ENCODE measurements at regions not wholly inside any gene's neighbourhood (a gene's known extent, or its start where the extent isn't known, plus 50 kb on each side); places are given as distances from the start of the nearest gene placed in this dataset.

DNA sequence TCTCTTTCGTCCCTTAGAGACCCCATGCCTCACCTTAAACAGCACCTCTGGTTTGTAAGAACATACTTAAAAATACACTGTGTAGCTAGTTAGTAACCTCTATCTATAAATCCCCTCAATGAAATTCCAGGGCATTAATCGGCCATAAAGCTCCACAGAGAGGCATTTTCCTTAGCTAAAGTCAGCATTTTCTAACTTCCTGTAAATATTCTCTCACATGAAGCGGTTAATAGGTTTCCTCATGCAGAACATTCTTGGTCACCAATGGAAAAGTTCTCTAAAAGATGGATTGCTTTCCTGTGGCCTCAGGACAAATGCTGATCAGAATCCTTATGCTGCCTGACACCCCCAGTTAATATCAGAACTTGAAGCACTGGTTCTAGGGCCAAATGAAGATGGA is 248.6 kb upstream of the BOD1L1 start:
- H3K27ac ChIP-seq (ENCODE audit: low read depth, low read length): no peak overlapping the region
- 77 to 81% (median 79%) methylated on average over 3 of the region's 3 CpGs for WGBS, 3 donors

DNA sequence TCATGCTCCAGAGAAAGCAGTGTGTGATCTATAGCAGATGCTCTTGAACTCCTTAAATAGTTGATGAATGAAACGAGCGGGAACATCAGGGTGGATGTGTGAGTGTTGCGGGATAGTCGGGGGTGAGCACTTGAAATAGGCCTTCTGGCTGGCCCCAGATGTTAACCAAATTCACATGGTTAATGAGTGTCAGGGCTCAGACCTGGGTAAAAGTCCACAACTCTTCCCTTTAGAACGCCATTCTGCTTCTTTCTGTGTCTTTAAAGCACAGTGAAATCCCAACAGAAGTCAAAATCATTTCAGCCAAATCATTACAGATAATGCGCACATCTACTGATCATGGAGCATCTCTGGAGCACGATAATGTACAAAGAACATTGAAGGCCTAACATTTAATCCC is 249.4 kb upstream of the BOD1L1 start:
- whole genome bisulfite sequencing, 3 donors: 75 to 90% (median 76%) methylated on average over 7 of the region's 7 CpGs
- no peak overlapping the region for H3K27ac ChIP-seq (ENCODE audit: low read depth, low read length)

DNA sequence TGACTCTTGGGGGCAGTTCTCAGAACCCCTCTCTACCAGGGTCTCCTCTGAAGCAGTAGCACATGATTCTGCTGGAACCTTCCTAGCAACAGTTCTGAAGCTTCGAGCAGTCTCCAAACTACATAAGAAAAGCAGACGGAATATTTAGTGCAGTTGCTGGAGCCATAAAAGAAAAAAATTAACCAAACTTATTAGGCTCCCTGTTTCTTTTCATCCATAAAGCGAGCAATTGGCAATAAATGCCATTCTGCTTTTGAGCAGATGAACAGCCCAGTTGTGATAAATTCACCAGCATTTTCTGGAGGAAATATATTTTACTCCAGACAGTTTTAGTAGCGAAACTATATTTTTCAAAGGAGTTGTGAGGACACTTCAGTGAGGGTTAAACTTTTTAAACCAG is 250.1 kb upstream of the BOD1L1 start:
- no peak overlapping the region for H3K27ac ChIP-seq (ENCODE audit: low read depth, low read length)
- WGBS, 3 donors: 76 to 87% (median 83%) methylated on average over 4 of the region's 4 CpGs

DNA sequence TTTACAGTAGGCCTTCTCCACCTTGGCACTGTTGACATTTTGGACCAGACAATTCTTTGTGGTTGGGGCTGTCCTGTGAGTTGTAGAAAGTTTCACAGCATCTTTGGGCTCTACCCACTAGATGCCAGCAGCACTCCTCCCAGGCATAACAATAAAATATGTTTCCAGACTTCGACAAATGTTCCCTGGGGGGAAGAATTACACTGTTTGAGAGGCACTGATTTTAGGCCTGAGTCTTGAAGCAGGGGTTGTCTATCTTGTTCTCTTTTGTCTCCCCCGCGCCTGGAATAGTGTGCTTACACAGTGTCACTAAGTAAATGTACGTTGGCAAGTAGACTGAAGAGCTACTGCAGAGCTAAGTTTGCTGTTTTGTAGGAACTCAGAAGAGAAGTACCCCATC is 254.4 kb upstream of the BOD1L1 start:
- no peak overlapping the region for H3K27ac ChIP-seq (ENCODE audit: low read depth, low read length)
- WGBS, 3 donors: 45 to 80% (median 74%) methylated on average over 4 of the region's 4 CpGs

GRCh38 chr4:13887010-13887409 is 259.5 kb upstream of the BOD1L1 start:
- no peak overlapping the region for H3K27ac ChIP-seq (ENCODE audit: low read depth, low read length)
- 39 to 83% (median 63%) methylated on average over 2 of the region's 2 CpGs for WGBS, 3 donors

DNA sequence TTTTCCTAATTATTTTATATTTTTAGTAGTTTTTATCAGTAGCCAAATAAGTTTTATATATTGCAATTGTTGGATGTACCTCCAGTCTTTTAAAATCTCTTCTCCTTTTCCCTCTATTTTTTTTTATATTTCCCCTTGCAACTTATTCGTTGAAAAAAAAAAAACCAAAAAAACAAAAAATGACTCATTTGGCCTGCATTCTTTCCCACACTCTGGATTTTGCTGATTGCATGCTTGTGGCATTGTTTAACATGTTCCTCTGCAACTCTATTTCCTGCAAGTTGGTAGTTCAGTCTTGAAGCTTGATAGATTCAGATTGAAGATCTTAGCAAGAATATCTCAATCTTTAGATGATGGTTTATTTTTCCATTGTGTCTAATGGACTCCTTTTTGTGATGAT is 260.6 kb upstream of the BOD1L1 start:
- WGBS, 3 donors: 20 to 35% (median 34%) methylated on average over 1 of the region's 1 CpG
- H3K27ac ChIP-seq (ENCODE audit: low read depth, low read length): no peak overlapping the region

- H3K27ac ChIP-seq (ENCODE audit: low read depth, low read length): no peak overlapping the region
- 79 to 97% (median 87%) methylated on average over 6 of the region's 6 CpGs for WGBS, 3 donors
Observed at GRCh38 chr4:13891544-13891939, 264.0 kb upstream of the BOD1L1 start.

GRCh38 chr4:13892739-13893105 is 265.2 kb upstream of the BOD1L1 start:
- H3K27ac ChIP-seq (ENCODE audit: low read depth, low read length): no peak overlapping the region
- 44 to 77% (median 58%) methylated on average over 1 of the region's 1 CpG for WGBS, 3 donors

DNA sequence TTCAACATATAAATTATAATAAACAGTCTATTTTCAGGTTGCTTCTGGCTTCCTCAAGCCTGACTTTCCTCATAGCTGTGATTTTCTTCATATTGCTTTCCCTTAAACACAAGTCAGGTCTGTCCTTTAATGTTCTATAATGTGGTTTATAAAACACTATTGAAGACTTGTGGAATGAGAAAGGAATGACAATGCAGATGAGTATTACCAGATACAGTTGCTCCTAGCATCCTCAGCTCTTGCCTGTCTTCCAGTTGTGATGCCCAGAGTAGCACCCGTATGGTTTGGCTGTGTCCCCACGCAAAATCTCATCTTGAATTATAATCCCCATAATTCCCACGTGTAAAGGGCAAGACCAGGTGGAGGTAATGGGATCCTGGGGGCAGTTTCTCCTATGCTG is 265.7 kb upstream of the BOD1L1 start:
- WGBS, 3 donors: 74 to 82% (median 77%) methylated on average over 3 of the region's 3 CpGs
- no peak overlapping the region for H3K27ac ChIP-seq (ENCODE audit: low read depth, low read length)

DNA sequence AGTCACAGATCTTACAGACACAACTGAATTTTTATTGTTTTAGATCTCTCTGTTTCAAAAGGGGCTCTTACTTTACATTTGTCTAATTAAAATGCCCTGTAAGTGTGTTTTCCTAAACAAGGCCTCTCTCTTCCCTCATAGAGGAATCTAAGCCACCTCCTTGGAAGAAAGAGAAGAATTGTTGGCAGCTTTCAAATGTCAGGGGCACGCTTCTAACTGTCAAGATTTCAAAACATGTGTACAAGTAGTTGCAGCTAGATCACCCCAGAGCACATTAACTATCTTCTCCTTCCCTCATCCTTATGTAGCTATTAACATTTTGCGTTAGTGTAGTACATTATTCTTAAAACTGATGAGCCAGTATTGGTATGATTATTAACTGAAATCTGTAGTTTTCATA is 266.5 kb upstream of the BOD1L1 start:
- 77 to 90% (median 87%) methylated on average over 2 of the region's 2 CpGs for WGBS, 3 donors
- no peak overlapping the region for H3K27ac ChIP-seq (ENCODE audit: low read depth, low read length)

- 73 to 84% (median 74%) methylated on average over 4 of the region's 4 CpGs for WGBS, 3 donors
- no peak overlapping the region for H3K27ac ChIP-seq (ENCODE audit: low read depth, low read length)
Observed at GRCh38 chr4:13900780-13901179, 273.3 kb upstream of the BOD1L1 start.

DNA sequence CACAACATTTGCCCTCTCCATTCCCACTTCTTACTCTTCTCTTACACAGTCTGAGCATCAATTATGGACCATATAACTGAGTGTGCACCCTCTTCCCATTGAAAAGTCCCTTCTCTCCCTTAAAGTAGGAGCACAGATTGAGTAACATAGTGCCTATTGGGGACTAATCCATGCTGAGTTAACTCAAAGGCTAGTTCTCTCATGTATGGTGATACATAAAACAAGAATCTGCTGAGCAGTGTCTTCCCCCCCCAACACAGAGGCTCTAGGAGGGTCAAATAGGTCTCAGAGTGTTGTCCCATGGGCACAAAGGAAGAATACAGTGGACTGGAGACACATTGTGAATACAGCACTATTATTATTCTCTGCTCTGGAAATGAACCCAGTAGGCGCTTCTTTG is 274.6 kb upstream of the BOD1L1 start:
- H3K27ac ChIP-seq (ENCODE audit: low read depth, low read length): no peak overlapping the region
- 93 to 100% (median 98%) methylated on average over 1 of the region's 1 CpG for WGBS, 3 donors

DNA sequence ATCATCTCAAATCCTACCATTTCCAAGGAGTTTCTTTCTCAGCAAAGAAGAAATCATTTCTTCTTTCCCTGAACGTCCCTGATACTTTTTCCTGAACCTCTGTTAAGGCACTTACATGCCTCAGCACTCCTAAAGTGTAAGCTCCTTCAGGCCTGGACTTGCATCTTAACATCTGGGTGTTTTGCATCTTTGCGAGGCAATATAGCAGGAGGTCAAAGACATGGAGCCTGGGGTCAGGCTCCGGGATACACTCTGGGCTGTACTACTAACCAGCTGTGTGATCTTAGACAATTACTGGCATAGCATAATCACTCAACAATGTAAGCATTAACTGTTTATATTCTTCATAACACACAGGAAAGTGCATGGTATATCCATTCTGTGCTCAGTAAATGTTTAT is 275.5 kb upstream of the BOD1L1 start:
- no peak overlapping the region for H3K27ac ChIP-seq (ENCODE audit: low read depth, low read length)
- 69 to 77% (median 74%) methylated on average over 3 of the region's 3 CpGs for WGBS, 3 donors

- H3K27ac ChIP-seq (ENCODE audit: low read depth, low read length): no peak overlapping the region
- WGBS, 3 donors: 75 to 87% (median 82%) methylated on average over 6 of the region's 6 CpGs
Observed at GRCh38 chr4:13903901-13904300, 276.4 kb upstream of the BOD1L1 start.

DNA sequence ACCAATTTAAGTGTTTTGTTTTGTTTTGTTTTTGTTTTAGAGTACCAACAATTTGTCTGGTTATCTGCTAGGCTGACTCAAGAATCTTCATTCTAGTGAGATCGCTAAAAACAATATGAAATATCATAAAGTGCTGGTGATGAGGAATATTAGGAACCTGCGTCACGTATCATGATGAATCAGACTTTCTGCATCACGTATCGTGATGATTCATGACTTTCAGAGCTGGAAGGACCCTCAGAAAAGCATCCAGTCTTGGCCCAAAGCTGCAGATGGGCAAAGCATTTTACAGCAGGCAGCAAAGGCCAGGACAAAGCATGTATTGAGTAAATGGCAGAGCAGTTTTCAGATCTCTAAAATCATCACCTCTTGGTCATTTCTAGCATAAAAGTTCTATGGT is 278.0 kb upstream of the BOD1L1 start:
- WGBS, 3 donors: 91 to 95% (median 91%) methylated on average over 5 of the region's 5 CpGs
- no peak overlapping the region for H3K27ac ChIP-seq (ENCODE audit: low read depth, low read length)

DNA sequence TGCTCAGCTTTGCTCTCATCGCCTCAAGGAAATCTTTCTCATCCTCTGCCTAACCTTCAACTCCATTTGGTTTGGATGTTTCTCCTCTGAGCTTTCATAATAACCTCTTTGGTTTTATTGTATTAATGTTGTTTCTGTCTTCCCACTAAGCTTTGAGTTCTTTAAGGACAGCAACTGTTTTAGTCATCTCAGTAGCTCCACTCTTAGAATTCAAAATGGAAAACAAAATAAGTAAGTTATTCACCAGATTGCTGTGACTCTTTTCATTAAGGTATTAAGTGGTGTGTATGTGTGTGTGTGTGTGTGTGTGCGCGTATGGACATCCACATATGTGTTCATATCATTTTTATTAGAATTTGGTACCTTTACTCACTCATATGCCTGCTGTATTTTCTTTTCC is 279.2 kb upstream of the BOD1L1 start:
- no peak overlapping the region for H3K27ac ChIP-seq (ENCODE audit: low read depth, low read length)
- WGBS, 3 donors: 94 to 95% (median 94%) methylated on average over 3 of the region's 3 CpGs

GRCh38 chr4:13907255-13907751 is 279.8 kb upstream of the BOD1L1 start:
- WGBS, 3 donors: 81 to 92% (median 84%) methylated on average over 1 of the region's 1 CpG
- no peak overlapping the region for H3K27ac ChIP-seq (ENCODE audit: low read depth, low read length)

DNA sequence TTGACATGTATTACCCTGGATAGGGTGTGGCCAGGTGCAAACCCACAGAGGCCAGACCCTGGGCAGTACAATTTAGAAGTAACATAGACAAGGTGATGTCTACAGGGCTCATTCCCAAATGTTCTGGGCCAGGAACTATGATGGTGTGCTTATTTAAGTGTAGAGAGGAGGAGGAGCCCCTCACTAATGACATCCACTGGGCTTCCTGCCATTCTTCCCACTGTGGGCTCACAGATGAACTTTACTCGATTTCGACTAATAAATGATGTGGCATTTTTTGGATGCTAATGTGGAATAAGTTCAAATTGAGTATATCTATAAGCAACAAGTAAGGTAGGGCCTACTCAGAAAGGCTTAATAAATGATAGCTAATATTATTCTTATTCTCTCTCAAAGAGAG is 280.9 kb upstream of the BOD1L1 start:
- 84 to 90% (median 85%) methylated on average over 2 of the region's 2 CpGs for WGBS, 3 donors
- no peak overlapping the region for H3K27ac ChIP-seq (ENCODE audit: low read depth, low read length)

DNA sequence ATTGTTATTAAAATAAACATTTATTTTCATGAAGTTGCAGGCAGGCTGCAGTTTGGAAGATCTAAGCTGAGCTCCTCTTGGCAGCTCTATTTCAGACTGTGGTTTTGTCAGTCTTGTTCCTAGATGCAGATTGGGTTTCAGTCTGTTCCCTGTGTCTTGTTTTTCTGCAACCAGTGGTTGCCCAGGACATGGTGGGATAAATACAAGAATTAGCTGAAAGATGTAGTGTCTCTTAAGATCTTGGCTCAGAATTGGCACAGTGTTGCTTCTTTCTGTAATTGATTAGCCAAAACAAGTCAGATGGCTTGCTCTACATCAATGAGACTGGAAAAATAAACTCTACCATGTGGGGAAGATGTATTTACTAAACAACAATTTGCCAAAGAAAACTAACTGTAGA is 283.0 kb upstream of the BOD1L1 start:
- no peak overlapping the region for H3K27ac ChIP-seq (ENCODE audit: low read depth, low read length)

DNA sequence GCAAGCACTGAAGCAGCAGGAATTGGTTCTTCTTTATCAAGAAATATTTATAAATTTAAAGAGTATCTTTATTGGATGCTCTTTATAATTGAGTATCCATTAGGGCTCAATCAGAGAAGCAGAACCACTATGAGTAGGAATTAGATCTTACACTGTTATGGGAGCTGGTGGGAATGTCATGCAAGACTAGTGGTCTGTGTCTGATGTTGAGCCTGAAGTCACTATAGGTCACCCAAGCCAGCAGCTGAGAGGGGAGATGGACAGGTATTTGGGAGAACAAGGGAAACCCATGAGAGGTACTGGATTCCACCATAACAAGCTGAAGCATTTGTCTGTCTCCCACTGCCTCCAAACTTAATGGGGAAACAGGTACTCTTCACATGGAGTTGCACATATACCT is 283.7 kb upstream of the BOD1L1 start:
- H3K27ac ChIP-seq (ENCODE audit: low read depth, low read length): no peak overlapping the region

DNA sequence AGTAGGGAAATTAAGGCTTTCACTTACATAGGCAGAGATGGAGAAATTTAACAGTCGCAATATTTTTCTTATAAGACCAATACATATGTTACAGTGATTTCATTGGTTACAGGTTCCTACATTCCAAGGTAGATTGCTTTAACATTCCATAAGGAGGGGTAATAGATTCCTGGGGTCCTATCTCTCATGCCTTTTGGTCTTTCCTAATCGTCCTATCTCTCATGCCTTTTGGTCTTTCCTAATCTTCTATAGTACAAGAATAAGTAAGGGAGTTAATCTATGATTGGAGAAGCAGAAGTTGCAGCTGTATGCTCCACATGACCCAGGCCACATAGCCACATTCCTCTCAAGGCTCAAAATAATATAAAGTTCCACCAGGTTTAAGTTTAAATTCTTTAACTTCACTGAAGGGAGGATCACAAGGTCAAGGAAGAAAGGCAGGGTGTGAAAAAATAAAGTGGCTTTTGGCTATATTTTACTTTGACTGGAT is 285.0 kb upstream of the BOD1L1 start:
- WGBS, 3 donors: 59 to 64% (median 60%) methylated on average over 2 of the region's 2 CpGs
- H3K27ac ChIP-seq (ENCODE audit: low read depth, low read length): no peak overlapping the region

All from adipose tissue (tissue), 3 donors.